ENCODE measurements at regions not wholly inside any gene's neighbourhood (a gene's known extent, or its start where the extent isn't known, plus 50 kb on each side); places are given as distances from the start of the nearest gene placed in this dataset.

DNA sequence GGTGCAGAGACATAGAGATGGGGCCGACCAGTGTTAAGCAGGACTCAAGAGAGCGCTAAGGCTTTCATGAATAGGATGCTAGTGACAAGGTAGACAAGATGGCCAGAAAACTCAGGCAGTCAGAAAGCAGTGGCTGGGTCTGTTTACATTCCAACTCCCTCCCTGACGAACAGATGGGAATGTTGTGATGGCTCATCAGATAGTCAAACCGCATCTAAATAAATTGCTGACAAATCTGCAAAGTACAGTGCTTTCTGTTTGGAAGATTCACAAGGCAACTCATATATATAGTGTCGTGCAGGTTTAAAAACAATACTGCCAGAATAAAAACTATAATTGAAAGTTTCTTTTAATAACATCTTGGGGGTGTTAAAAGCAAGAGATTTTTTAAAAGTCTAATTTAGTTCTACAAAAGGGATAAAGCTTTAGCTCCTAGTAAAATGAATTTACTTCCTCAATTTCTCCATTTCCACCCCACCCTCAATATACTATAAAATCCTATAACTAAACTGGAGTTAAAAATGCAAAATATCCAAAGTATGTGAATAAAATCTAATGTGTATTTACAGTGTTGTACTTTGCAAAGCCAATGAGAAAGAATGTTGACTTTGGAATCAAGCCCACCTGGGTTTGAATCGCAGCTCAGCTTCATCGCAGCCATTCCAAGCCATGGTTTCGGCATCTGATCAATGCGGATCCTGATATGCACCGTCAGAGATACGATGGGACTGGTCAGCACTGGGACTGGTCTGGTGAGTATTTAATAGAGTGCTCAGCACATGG lies 247.3 kb upstream of the PDE10A start:
- BruUV-seq (replicated peaks) = no TSS peak
- intact Hi-C loops (cut with micrococcal nuclease; ENCODE audit: unreplicated experiment) = no loop called here
- Histone ChIP-seq H3K27me3 (replicated peaks; ENCODE audit: insufficient read depth, low read depth, low read length, poor library complexity) (peaks cover 22% of the 10 kb centered on the region), H3K27ac (ENCODE audit: low read depth, low read length, poor library complexity, severe bottlenecking) (no peak overlapping the region), H3K4me1 (ENCODE audit: insufficient read depth, low read length, poor library complexity, severe bottlenecking) (no peaks in the 10 kb centered on the region), H3K9me3 (ENCODE audit: low read depth, low read length, poor library complexity, severe bottlenecking) (no peaks in the 10 kb centered on the region), H3K36me3 (ENCODE audit: insufficient read depth, low read length, poor library complexity, severe bottlenecking) (no peaks in the 10 kb centered on the region), H3K4me3 (ENCODE audit: low read depth, low read length, poor library complexity, severe bottlenecking) (no peak overlapping the region)
- POLR2A ChIA-PET (ENCODE audit: low non-redundant PET) = no interaction called here
- CTCF ChIA-PET = no interaction called here
- DNase-seq (ENCODE audit: low spot score) = no peak
- TF ChIP-seq CTCF (conservative IDR thresholded peaks at IDR 0.05; ENCODE audit: low read depth, low read length) (no peak), EZH2 (IDR thresholded peaks at IDR 0.05; ENCODE audit: borderline replicate concordance, low read depth, low read length, poor library complexity, severe bottlenecking) (no peak)

GRCh38 chr6:165906736-165907135 lies 243.7 kb upstream of the PDE10A start:
- TF ChIP-seq EZH2 (IDR thresholded peaks at IDR 0.05; ENCODE audit: borderline replicate concordance, low read depth, low read length, poor library complexity, severe bottlenecking) (no peak), CTCF (conservative IDR thresholded peaks at IDR 0.05; ENCODE audit: low read depth, low read length) (no peak)
- DNase-seq (ENCODE audit: low spot score) = no peak
- H3K4me1 ChIP-seq (ENCODE audit: insufficient read depth, low read length, poor library complexity, severe bottlenecking) = no peaks in the 10 kb centered on the region
- intact Hi-C loops (cut with micrococcal nuclease; ENCODE audit: unreplicated experiment) = no loop called here
- H3K27ac ChIP-seq (ENCODE audit: low read depth, low read length, poor library complexity, severe bottlenecking) = no peak overlapping the region
- no peaks in the 10 kb centered on the region for H3K36me3 ChIP-seq (ENCODE audit: insufficient read depth, low read length, poor library complexity, severe bottlenecking)
- no peak overlapping the region for H3K4me3 ChIP-seq (ENCODE audit: low read depth, low read length, poor library complexity, severe bottlenecking)
- ChIA-PET POLR2A (ENCODE audit: low non-redundant PET) (no interaction called here), CTCF (no interaction called here)
- H3K9me3 ChIP-seq (ENCODE audit: low read depth, low read length, poor library complexity, severe bottlenecking) = no peaks in the 10 kb centered on the region
- H3K27me3 ChIP-seq (replicated peaks; ENCODE audit: insufficient read depth, low read depth, low read length, poor library complexity) = peaks cover 9% of the 10 kb centered on the region
- BruUV-seq (replicated peaks) = no TSS peak

DNA sequence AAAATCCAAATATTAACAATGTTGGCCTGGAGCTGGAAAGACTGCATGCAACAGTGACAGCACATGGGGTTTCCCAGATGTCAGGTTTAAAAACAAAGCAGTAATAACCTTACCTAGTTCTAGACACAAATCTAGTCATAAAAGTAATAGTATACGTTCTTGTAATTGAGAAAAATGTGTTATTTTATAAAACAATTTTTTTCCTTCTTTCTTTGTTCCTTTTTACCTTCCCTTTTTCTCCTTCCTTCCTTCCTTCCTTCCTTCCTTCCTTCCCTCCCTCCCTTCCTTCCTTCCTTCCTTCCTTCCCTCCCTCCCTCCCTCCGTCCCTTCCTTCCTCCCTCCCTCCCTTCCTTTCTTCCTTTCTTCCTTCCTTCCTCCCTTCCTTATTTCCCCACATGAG lies 242.7 kb upstream of the PDE10A start:
- TF ChIP-seq EZH2 (IDR thresholded peaks at IDR 0.05; ENCODE audit: borderline replicate concordance, low read depth, low read length, poor library complexity, severe bottlenecking) (no peak), CTCF (conservative IDR thresholded peaks at IDR 0.05; ENCODE audit: low read depth, low read length) (no peak)
- CTCF ChIA-PET = no interaction called here
- peaks cover 9% of the 10 kb centered on the region for H3K27me3 ChIP-seq (replicated peaks; ENCODE audit: insufficient read depth, low read depth, low read length, poor library complexity)
- BruUV-seq (replicated peaks) = no TSS peak
- H3K4me3 ChIP-seq (ENCODE audit: low read depth, low read length, poor library complexity, severe bottlenecking) = no peak overlapping the region
- no peaks in the 10 kb centered on the region for H3K36me3 ChIP-seq (ENCODE audit: insufficient read depth, low read length, poor library complexity, severe bottlenecking)
- no peaks in the 10 kb centered on the region for H3K4me1 ChIP-seq (ENCODE audit: insufficient read depth, low read length, poor library complexity, severe bottlenecking)
- intact Hi-C loops (cut with micrococcal nuclease; ENCODE audit: unreplicated experiment) = no loop called here
- DNase-seq (ENCODE audit: low spot score) = no peak
- POLR2A ChIA-PET (ENCODE audit: low non-redundant PET) = no interaction called here
- H3K9me3 ChIP-seq (ENCODE audit: low read depth, low read length, poor library complexity, severe bottlenecking) = no peaks in the 10 kb centered on the region
- H3K27ac ChIP-seq (ENCODE audit: low read depth, low read length, poor library complexity, severe bottlenecking) = no peak overlapping the region

Data from A673 (cell line).